Activated gamma-delta T cell (primary cell): ENCODE measurements at regions not wholly inside any gene's neighbourhood (a gene's known extent, or its start where the extent isn't known, plus 50 kb on each side); places are given as distances from the start of the nearest gene placed in this dataset.

Source experiments
- DNase-seq: peaks from one replicate; lab custom pipeline; 2025; lab: John Stamatoyannopoulos, UW

DNA sequence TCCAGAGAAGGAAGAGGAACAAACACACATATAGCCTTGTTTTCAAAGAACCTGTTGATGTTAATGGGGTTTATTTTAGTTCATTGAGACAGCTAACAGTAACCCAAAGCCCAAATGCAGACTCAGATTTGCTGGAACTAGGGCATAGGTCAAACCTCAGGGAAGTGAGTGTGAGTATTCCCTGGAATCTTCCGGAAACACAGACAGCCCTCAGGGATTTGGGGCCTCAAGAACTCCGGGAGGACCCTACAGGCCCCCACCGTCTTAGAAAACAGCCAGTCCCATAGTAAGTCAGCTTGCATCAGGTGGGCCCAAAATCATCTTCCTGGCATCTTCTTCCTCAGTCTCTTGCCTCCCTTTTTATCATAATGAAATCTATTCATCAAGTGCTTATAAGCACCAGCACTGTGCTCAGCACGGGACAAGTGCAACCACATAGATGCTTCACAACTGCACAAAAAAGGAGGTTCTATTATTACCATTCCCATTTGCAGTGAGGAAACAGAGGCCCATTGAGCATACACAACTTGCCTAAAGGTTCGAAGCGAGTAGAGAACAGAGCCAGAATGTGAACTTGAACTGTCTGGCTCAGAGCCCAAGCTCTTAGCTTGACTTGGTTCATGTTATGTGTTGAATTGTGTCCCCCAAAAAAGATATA lies 50.2 kb upstream of the BCL11A start:
- no peak for DNase-seq

DNA sequence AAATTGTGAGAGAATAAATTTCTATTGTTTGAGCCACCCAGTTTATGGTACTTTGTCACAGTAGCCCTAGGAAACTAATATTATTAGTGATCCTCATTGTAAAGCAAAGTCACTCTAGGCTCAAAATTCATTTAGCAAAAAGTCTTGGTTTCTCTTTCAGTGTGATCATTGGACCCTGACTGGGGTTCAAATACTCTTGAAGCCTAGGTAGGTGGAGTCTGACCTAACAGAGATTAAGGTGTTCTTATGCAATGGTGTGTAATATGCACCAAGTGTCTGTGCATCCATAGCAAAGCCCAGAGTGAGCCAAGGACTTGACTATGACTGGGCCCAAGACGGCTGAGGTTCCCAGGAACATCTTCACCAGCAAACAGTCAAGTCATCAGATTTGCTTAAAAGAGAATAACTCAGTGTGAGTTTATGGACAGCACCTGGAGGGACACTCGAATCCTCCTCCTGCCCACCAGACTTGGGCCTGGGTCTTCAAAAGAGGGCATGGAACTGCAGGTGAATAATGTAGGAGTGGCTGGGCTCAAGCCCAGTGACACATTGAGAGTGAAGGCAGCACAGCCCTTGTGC lies 51.1 kb upstream of the BCL11A start:
- DNase-seq: no peak

DNA sequence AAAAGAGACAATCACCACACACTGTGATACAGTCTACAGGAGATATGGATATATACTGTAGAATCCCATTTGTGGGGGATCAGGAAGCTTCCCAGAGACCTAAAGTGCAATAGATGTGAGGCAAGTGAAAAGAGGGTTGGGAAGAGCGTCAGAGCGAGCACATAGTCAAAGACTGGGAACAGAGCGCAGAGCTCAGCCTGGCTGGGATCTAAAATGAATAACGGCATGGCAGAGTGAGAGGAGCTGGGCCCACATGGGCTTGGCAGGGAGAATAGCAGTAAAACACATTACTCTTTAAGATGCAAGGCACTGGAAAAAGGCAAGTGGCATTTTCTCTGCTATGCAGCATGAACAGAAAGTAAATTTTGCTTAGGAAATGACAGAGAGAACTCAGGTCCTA lies 52.4 kb upstream of the BCL11A start:
- DNase-seq: no peak

DNA sequence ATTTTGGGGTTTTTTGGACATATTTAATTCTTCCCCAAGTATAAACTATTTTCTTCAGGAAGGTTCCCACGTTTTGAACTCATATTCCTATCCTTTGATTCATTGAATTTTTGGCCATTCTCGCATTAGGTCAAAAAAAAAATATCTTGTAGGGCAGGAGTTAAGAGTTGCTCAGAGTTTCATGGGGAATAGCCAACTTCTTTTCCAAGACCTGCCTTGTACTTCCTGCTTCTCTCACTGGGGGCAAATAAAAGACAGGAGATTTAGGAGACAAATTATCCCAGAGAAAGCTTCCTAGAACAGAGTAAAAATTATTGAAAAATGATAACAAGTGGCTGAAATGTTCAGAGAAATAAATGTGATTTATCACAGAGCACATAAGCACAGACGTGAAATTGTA lies 55.2 kb upstream of the BCL11A start:
- no peak for DNase-seq

DNA sequence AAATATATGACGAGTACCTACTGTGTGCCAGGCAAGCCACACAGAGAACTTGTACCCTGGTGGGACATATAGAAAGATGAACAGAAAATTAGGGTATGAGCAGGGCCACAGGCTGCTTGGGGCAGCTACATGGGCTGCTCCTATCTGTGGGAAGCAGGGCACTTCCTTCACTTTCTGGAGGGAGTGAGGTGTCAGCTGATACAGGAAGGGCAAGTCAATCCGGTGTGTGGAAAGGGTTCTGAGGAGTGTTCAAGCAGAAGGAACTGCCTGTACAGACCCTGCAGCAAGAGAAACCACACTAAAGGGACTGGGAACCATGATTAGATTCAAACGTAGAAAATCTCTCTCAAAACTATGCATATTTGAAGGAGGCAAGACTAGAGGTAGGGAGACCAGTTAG lies 58.6 kb upstream of the BCL11A start:
- DNase-seq: no peak

DNA sequence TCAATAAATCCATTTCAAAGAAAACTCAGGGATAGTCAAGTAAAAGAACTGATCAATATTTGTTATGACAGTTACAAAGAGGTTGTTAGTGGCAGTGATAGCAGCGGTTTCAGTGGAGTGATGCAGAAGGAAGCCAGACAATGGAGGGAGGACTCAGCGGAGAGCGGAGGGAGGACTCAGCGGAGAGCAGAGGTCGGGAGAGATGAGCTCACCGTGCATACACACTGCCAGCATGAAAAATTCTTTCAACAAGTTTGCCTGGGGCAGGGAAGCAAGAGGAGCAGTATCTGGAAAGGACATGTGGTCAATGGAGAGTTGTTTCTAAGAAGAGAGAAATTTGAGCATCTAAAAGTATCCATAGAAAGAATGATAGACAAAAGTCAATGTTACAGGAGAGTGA lies 60.9 kb upstream of the BCL11A start:
- no peak for DNase-seq

DNA sequence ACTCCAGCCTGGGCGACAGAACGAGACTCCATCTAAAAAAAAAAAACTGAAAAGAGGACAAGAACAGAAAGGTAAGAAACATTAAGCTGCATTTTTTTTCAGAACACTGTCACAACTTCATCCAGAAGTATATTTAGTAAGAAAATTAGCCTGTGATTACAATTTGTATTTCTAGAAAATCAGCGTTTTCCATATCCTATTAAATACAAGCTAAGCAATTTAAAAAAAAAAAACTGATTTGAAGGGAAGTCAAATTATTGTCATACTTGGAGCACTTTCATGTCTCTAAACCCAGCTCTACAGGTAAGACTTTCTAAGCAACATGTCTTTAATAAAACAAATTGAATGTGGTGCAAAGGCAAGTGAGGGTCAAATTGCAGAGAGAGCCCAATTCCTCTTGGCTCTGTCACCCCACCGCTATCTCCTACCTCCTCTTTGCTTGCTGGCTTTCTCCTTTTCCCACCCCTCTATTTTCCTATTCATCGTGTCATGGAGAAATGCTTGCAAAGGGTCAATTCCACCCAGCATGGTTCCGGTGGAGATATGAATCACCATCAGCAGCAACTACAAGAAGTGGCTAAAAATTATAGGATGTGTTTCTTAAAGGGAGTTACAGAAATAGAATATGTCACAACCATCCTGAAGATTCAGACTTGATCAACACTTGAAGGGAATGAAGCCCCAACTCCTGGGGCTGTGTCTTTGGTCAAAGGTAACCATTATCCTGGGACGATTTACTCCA lies 68.4 kb upstream of the BCL11A start:
- no peak for DNase-seq

DNA sequence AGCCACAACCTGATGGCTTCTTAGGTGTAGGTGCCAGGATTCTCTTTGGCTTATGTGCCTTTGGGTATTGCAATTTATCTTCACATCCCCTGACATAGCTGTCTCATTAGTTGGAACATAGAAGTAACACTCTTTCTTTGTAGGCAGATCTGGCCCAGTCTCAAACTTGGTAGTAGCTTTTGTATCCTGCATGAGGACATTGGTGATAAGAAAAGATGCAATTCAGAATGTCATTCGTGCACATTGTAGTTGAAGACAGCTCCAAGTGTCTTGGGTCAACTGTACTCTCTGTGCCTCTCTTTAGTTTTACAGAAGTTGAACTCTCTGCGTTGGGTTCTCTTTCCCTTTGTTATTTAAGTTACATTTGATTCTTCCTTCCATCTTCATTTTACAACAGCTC lies 69.6 kb upstream of the BCL11A start:
- no peak for DNase-seq

DNA sequence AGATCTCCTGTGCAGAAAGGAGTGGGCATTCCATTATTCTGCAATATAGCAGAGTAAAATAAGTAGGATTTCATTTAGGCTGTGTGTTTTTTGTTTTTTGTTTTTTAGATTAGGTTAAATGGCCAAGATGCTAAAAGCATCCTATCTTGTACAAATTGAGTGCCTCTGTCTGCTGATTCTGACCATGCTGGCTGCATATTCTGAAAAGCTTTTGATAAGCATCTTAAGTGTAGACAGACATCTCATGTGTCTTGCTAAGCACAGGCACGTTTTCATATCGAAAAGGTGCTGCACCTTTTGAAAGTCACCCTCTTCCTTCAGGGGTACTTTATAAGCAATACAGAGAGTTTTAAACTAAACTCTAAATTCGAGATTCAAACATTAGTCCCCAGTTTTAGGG lies 74.0 kb upstream of the BCL11A start:
- DNase-seq: no peak

DNA sequence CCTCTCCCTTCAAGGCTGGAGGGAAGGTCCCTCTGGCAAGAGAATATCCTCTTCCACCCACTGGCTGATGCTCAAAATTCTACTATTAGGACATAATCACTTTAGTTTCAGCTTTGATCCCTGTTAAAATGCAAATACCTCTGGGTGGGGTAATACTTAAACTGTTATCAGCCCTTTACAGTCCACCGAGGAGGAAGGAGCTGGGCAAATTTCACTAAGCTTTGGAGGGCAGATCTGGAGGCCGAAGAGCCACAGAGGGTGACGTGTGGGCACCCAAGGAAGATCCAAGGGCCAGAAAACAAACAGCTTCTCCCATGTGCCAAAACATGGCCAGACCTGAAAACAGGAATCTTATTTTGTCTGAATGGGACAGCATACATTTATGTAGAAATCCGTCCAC lies 74.6 kb upstream of the BCL11A start:
- DNase-seq: no peak

DNA sequence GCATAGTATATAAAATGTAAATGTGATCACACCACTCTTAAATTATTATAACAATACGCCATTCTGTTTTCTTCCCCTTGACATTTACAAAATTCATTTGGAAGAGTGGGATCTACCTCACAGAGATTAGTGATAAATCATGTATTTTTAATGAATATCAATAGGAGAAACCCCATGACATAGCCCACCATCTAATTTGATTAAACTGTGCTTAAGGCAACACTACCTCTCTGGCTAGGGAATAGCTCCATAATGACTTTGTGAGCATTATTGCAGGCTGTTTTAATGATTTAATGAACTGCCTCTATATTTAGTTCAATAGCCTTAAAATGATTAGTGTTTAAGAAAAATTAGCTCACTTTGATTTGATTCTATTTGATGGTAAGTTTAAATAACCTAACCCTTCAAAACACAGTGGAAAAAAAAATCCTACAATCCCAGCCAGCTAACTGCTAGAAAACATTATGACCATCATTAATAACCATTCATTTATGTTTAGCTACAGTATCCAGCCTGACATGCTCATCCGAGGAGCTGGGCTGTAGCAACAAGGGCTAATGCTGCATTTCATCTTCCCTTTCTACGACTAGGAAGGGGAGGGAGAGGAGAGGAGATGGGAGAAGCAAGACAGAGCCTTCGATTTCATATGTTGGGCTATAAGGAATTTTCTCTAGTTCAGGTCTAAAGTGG lies 75.3 kb upstream of the BCL11A start:
- no peak for DNase-seq

DNA sequence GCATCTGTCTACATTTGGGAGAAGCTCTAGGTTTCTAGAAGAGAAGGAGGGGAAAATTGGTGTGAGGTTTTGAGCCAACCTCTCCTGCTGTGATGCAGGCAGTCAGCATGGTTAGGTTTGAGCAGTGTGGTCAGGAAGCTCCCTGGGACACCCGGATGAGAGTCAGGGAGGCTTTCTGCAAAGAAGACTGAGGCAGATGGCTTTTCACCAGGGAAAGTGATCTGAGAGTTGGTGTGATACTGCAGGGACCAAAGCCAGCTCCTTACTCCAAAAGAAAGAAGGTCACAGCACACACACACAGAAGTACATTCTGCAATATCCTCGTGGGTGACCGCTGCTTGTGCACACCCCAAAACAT lies 75.8 kb upstream of the BCL11A start:
- DNase-seq: no peak

DNA sequence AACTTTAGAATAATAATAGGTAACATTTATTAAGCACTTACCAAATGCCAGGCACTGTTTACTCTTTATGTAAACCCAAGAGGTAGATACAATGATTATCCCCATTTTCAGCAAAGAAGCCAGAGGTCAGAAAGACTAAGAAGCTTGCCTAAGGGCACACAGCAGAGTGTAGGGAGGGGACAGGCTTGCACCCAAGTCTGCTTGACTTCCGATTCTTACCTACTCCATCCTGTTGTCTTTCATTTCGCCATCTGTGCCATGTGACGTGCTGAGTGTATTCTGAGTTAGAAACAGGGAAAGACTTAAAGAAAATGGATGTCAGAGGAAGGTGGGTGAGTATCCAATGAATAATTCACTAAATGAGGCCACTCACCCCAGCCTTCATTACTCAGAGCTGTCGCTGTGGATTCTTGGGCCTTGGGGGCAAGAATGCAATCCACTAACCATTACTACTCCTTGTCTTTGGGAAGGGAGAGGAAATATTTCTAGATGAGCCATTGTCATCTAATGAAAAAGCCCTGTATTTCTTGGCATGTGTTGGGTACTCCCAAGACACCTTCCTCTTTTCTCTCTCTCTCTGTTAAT lies 76.4 kb upstream of the BCL11A start:
- DNase-seq: no peak

DNA sequence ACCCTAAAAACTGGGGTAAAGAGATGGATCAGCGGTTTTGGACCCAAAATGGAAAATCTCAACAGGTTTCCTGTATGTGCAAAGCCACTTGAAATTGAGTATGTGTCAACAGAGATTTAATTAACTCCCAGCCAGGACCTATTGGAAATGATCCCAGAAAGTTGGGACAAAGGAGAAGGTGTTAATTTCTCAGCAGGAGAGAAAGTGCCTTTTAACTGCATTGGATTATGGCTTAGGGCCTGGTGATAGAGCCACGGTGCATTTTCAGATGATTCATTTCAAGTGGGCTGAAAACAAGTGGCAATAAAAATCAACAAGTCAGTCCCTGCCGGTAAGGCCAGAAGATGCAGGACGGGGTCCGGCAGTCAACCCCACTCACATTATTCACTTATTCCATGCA lies 80.2 kb upstream of the BCL11A start:
- DNase-seq: no peak

DNA sequence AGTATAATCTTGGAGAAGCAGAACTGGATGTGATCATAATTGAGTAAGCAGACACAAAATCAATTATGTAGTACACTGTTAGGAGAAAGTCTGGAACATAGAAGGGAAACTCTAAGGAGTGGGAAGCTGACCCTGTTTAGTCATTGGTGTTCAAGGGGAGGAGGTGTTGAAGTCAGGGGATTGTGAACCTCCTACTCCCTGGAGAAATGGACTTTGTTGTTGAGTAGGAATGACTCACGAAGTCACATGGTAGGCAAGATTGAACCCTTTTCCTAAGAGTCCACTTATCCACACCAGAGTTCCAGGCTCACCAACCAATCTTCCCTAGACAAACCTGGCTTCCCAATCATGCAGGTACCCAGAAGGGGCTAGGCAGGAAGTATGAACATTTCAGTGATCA lies 81.0 kb upstream of the BCL11A start:
- no peak for DNase-seq

DNA sequence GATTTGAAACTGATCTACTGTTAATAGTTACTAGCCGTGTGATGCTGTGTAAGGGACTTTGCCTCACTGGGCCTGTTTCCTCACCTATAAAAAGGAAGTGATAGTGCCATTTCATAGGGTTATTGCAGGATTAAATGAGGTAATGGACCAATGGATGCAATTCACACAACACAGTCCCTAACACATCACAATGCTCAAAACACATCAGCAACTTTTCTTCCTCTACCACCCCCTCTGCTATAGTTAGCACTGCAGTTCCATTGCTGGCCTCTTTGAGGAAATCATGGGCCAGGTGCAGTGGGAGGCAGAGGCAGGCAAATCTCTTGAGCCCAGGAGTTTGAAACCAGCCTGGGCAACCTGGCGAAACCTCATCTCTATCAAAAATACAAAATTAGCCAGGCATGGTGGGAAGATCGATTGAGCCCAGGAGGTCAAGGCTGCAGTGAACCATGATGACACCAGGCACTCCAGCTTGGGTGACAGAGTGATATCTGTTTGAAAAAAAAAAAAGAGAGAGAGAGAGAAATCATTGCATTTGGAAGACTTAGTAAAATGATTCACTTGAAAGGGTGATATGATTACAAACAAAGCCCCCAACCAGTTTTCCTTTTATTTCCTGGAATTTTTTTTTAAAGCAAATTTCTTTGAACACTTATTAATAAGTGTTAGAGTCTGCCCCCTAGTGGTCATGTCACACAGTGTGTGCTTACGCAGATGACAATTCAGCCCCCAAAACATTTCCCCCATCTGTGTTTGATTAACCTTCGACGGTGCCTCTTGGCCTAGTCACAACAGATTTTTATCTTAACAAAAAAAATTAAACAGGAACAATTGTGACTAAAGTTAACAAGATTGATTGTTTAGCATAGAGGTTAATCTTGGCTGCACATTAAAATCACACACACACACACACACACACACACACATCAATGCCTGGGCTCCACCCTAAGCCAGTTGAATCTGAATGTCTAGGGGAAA lies 88.6 kb upstream of the BCL11A start:
- no peak for DNase-seq

DNA sequence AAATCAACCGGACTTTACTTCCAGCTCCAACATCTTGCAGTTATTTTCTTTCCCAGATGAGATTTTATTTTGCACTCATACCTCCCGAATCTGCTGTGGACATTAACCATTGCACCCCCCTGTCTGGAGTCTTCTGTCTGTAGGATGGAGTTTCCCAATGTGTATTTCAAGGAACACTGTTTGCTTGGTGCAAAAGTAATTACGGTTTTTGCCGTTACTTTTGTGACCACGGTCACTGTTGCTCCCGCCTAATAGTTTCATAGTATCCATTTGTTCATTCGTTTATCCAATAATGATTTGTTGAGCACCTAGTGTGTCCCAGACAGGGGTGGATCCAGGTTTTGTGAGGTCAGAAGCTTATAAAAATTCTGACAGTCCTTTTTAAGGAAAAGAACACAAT lies 90.3 kb upstream of the BCL11A start:
- no peak for DNase-seq

DNA sequence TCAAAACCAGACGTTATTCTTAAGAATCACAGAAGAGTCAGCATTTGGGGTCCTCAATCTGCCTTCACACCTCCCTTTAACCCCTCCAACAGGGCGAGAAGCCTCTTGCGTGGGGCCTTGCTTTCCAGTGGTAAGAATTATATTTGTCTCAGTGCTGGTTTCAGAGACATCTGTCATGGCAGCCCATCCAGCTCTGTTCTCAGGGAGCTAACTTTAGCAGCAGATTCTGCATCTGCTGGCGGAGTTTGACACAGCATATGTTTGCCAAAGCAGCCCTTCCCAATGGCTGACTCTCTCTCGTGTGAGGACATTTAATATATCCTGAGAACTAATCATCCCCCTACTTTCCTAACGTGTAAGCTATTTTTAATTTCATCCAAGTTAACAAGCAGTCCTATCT lies 91.5 kb upstream of the BCL11A start:
- DNase-seq: no peak

DNA sequence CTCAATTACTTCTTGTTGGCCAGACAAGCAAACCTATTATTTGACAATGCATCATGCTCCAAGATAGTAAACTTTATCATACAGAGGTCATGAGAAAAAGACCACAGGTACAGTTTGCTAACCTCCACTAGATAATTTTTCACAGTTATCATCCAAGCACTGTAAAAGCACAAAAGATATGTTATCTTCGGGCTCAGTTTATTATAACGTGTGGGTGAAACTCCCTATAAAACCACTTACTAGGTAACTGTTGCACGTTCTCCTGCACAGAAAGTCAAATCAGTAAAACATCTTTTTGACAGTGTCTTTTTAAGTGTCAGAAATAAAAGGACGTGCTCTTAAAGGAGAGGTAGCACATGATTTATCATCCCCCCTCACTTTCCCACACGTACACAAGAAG lies 94.7 kb upstream of the BCL11A start:
- no peak for DNase-seq

DNA sequence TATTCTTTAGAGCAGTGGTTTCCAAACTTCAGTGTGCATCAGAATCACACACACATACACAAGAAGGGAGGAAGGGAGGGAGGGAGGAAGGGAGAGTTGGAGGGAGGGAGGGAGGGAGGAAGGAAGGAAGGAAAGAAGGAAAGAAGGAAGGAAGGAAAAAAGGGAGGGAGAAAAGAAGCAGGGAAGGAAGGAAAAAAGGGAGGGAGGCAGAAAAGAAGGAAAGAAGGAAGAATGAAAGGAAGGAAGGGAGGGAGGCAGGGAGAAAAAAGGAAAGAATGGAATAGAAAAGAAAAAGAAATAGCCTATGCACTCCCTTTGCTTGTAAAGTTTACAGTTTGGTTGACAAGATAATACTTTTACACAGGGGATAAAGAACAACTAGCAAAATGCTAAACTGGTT lies 96.3 kb upstream of the BCL11A start:
- DNase-seq: no peak

DNA sequence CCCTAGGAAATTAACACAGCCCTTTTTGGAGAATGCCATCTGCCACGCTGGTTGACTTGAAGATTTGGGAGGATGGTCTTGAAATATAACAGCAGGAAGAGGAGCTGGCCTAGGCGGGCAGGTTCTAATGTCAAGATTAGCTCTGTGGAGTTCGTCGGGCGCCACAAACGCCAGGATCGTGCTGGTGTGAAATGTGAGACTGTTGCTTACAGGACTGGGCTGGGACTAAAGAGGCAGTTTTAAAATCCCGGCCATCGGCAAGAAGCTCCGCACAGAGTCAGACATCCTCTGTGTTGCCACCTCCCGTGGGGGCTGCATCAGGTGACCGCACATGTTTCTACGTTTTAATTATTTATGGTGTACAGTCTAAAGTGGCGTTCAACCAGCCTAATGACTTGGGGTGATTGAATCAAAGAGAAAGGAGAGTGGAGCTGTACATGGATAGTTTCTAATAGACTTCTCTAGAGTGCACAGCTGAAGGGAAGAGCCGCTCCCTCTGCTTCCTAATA lies 99.4 kb upstream of the BCL11A start:
- no peak for DNase-seq
